Mesendoderm (in vitro differentiated cells): ENCODE measurements at regions not wholly inside any gene's neighbourhood (a gene's known extent, or its start where the extent isn't known, plus 50 kb on each side); places are given as distances from the start of the nearest gene placed in this dataset.

Experiments
- DNase-seq: peaks from one replicate; pipeline ENCODE4 v3.0.0; 2013
- H2AK5ac ChIP-seq: 2 replicates; pipeline ENCODE4 v1.6.1; 2013; ENCODE audit warnings: low read length, inconsistent platforms
- H2BK120ac ChIP-seq: 2 replicates; pipeline ENCODE4 v1.6.1; 2013; ENCODE audit warnings: low read depth, mild to moderate bottlenecking, low read length, moderate library complexity, mixed read lengths
- H2BK15ac ChIP-seq: replicated peaks from 2 replicates; pipeline ENCODE4 v1.6.1; 2013; ENCODE audit warnings: low read depth, mild to moderate bottlenecking, moderate library complexity
- H2BK5ac ChIP-seq: 2 replicates; pipeline ENCODE4 v1.6.1; 2013; ENCODE audit warnings: low read length, inconsistent platforms
- H3K18ac ChIP-seq: 2 replicates; pipeline ENCODE4 v1.6.1; 2013; ENCODE audit warnings: mild to moderate bottlenecking, low read length, mixed read lengths
- H3K23ac ChIP-seq: one replicate; pipeline ENCODE4 v1.6.1; 2013; ENCODE audit warnings: low read length
- H3K27ac ChIP-seq: 2 replicates; pipeline ENCODE4 v1.5.1; 2013; ENCODE audit warnings: low read depth, mild to moderate bottlenecking, inconsistent platforms, low read length, moderate library complexity
- H3K27me3 ChIP-seq: 2 replicates; pipeline ENCODE4 v1.6.1; 2013; ENCODE audit warnings: low read length, control low read depth, mild to moderate bottlenecking, inconsistent platforms; ENCODE audit not compliant: insufficient read depth, poor library complexity
- H3K36me3 ChIP-seq: 2 replicates; pipeline ENCODE4 v1.6.1; 2013; ENCODE audit warnings: low read length, inconsistent platforms; ENCODE audit not compliant: control insufficient read depth, insufficient read depth
- H3K4ac ChIP-seq: one replicate; pipeline ENCODE4 v1.6.1; 2013; ENCODE audit warnings: low read depth, mild to moderate bottlenecking, low read length, moderate library complexity
- H3K4me1 ChIP-seq: 2 replicates; pipeline ENCODE4 v1.6.1; 2013; ENCODE audit warnings: low read depth, low read length, inconsistent platforms; ENCODE audit not compliant: control insufficient read depth
- H3K4me2 ChIP-seq: 2 replicates; pipeline ENCODE4 v1.6.1; 2013; ENCODE audit warnings: low read length
- H3K4me3 ChIP-seq: 2 replicates; pipeline ENCODE4 v1.5.1; 2013; ENCODE audit warnings: mild to moderate bottlenecking, low read length
- H3K56ac ChIP-seq: one replicate; pipeline ENCODE4 v1.6.1; 2013; ENCODE audit warnings: low read length
- H3K79me1 ChIP-seq: 2 replicates; pipeline ENCODE4 v1.6.1; 2013; ENCODE audit warnings: low read length, inconsistent platforms
- H3K79me2 ChIP-seq: 2 replicates; pipeline ENCODE4 v1.6.1; 2013; ENCODE audit warnings: mild to moderate bottlenecking, low read length; ENCODE audit not compliant: control insufficient read depth, insufficient read depth
- H3K9ac ChIP-seq: 2 replicates; pipeline ENCODE4 v1.6.1; 2013; ENCODE audit warnings: low read length, inconsistent platforms
- H4K5ac ChIP-seq: one replicate; pipeline ENCODE4 v1.6.1; 2013; ENCODE audit warnings: low read length
- H4K8ac ChIP-seq: one replicate; pipeline ENCODE4 v1.6.1; 2013; ENCODE audit warnings: low read depth, mild to moderate bottlenecking, control low read depth, low read length, moderate library complexity
- WGBS: extraction: QIAGEN DNeasy Blood & Tissue Kit; methylation state at CpG from one replicate; pipeline ENCODE4 v1.1.7; 2013; ENCODE audit warnings: low lambda C conversion rate, missing lambda C conversion rate; ENCODE audit not compliant: insufficient coverage; ENCODE audit errors: extremely low coverage; 5-methylcytosine and 5-hydroxymethylcytosine counted together

GRCh38 chr5:91849069-91849468 is 466.0 kb upstream of the ARRDC3 start:
- Histone ChIP-seq H2BK5ac (no peak overlapping the region), H2BK15ac (no peak overlapping the region), H2AK5ac (no peak overlapping the region), H4K8ac (no peak overlapping the region), H3K9ac (no peak overlapping the region), H3K79me1 (no peaks in the 10 kb centered on the region), H3K27me3 (no peaks in the 10 kb centered on the region), H3K36me3 (no peaks in the 10 kb centered on the region), H3K79me2 (no peaks in the 10 kb centered on the region), H3K4me1 (no peaks in the 10 kb centered on the region), H3K18ac (no peak overlapping the region), H3K27ac (peak overlapping the region; percentile 32), H3K56ac (no peak overlapping the region), H3K4me3 (no peak overlapping the region), H3K4ac (no peak overlapping the region), H4K5ac (no peak overlapping the region), H3K23ac (no peak overlapping the region), H3K4me2 (no peak overlapping the region), H2BK120ac (no peak overlapping the region)
- peak; percentile 71 for DNase-seq
- WGBS, result no CpG with 5 or more reads among the region's 3 CpGs

- no peak overlapping the region for H3K4ac ChIP-seq
- no peaks in the 10 kb centered on the region for H3K79me1 ChIP-seq
- no peak overlapping the region for H2BK5ac ChIP-seq
- no peak overlapping the region for H3K18ac ChIP-seq
- no peaks in the 10 kb centered on the region for H3K36me3 ChIP-seq
- no peak overlapping the region for H3K56ac ChIP-seq
- H4K5ac ChIP-seq, result no peak overlapping the region
- H3K79me2 ChIP-seq, result no peaks in the 10 kb centered on the region
- H2BK120ac ChIP-seq, result no peak overlapping the region
- H3K27me3 ChIP-seq, result no peaks in the 10 kb centered on the region
- H4K8ac ChIP-seq, result no peak overlapping the region
- H2AK5ac ChIP-seq, result no peak overlapping the region
- DNase-seq, result peak; percentile 93
- no peak overlapping the region for H3K9ac ChIP-seq
- no peak overlapping the region for H3K4me2 ChIP-seq
- H3K27ac ChIP-seq, result peak overlapping the region; percentile 32
- no peak overlapping the region for H3K23ac ChIP-seq
- WGBS, result no CpG with 5 or more reads among the region's 3 CpGs
- H2BK15ac ChIP-seq, result no peak overlapping the region
- H3K4me3 ChIP-seq, result no peak overlapping the region
- H3K4me1 ChIP-seq, result no peaks in the 10 kb centered on the region
Observed at GRCh38 chr5:91848453-91848852, 465.3 kb upstream of the ARRDC3 start.

GRCh38 chr5:91841423-91841822 is 458.3 kb upstream of the ARRDC3 start:
- Histone ChIP-seq H3K36me3 (no peaks in the 10 kb centered on the region), H3K23ac (no peak overlapping the region), H3K18ac (no peak overlapping the region), H3K4me3 (no peak overlapping the region), H3K4me2 (no peak overlapping the region), H2BK5ac (no peak overlapping the region), H3K27ac (no peak overlapping the region), H3K4me1 (no peaks in the 10 kb centered on the region), H3K4ac (peak overlapping the region; percentile 36), H2AK5ac (no peak overlapping the region), H4K5ac (no peak overlapping the region), H4K8ac (no peak overlapping the region), H2BK120ac (no peak overlapping the region), H3K9ac (no peak overlapping the region), H3K79me1 (no peaks in the 10 kb centered on the region), H3K56ac (no peak overlapping the region), H3K79me2 (no peaks in the 10 kb centered on the region), H2BK15ac (no peak overlapping the region), H3K27me3 (no peaks in the 10 kb centered on the region)
- no peak for DNase-seq

- H3K56ac ChIP-seq, result no peak overlapping the region
Observed at GRCh38 chr5:91840412-91840811, 457.3 kb upstream of the ARRDC3 start.

GRCh38 chr5:91839721-91840120 is 456.6 kb upstream of the ARRDC3 start:
- H3K4ac ChIP-seq, result no peak overlapping the region
- H3K4me1 ChIP-seq, result no peaks in the 10 kb centered on the region
- no peak for DNase-seq
- H3K79me2 ChIP-seq, result no peaks in the 10 kb centered on the region
- H3K18ac ChIP-seq, result no peak overlapping the region
- no peak overlapping the region for H3K4me2 ChIP-seq
- no peak overlapping the region for H2BK5ac ChIP-seq
- H4K8ac ChIP-seq, result no peak overlapping the region
- H3K4me3 ChIP-seq, result no peak overlapping the region
- H3K23ac ChIP-seq, result no peak overlapping the region
- no peaks in the 10 kb centered on the region for H3K79me1 ChIP-seq
- no peak overlapping the region for H2BK120ac ChIP-seq
- no peak overlapping the region for H2BK15ac ChIP-seq
- H2AK5ac ChIP-seq, result no peak overlapping the region
- WGBS, result no CpG with 5 or more reads among the region's 4 CpGs
- H3K56ac ChIP-seq, result no peak overlapping the region
- H3K9ac ChIP-seq, result no peak overlapping the region
- no peaks in the 10 kb centered on the region for H3K27me3 ChIP-seq
- H4K5ac ChIP-seq, result no peak overlapping the region
- H3K27ac ChIP-seq, result no peak overlapping the region
- no peaks in the 10 kb centered on the region for H3K36me3 ChIP-seq

More at GRCh38 chr5:91840412-91840811, 457.3 kb upstream of the ARRDC3 start:
- no peak overlapping the region for H3K4me3 ChIP-seq
- H2BK120ac ChIP-seq, result no peak overlapping the region
- no peak overlapping the region for H3K23ac ChIP-seq
- no peak overlapping the region for H2AK5ac ChIP-seq
- H3K4me2 ChIP-seq, result no peak overlapping the region
- H2BK5ac ChIP-seq, result no peak overlapping the region
- no peak overlapping the region for H3K9ac ChIP-seq
- WGBS, result no CpG with 5 or more reads among the region's 4 CpGs
- H3K36me3 ChIP-seq, result no peaks in the 10 kb centered on the region
- H4K5ac ChIP-seq, result no peak overlapping the region
- H3K18ac ChIP-seq, result no peak overlapping the region
- no peaks in the 10 kb centered on the region for H3K27me3 ChIP-seq
- no peaks in the 10 kb centered on the region for H3K4me1 ChIP-seq
- no peak overlapping the region for H3K27ac ChIP-seq
- peak; percentile 44 for DNase-seq
- no peak overlapping the region for H4K8ac ChIP-seq
- no peak overlapping the region for H2BK15ac ChIP-seq
- H3K79me1 ChIP-seq, result no peaks in the 10 kb centered on the region
- H3K4ac ChIP-seq, result no peak overlapping the region
- no peaks in the 10 kb centered on the region for H3K79me2 ChIP-seq

- no peak overlapping the region for H3K56ac ChIP-seq
- H3K4me2 ChIP-seq, result no peak overlapping the region
- no peak overlapping the region for H2BK5ac ChIP-seq
- no peak overlapping the region for H3K18ac ChIP-seq
- DNase-seq, result no peak
- H2AK5ac ChIP-seq, result no peak overlapping the region
- no peak overlapping the region for H3K27ac ChIP-seq
- H4K5ac ChIP-seq, result no peak overlapping the region
- no peak overlapping the region for H3K9ac ChIP-seq
- H3K79me1 ChIP-seq, result no peaks in the 10 kb centered on the region
- H2BK15ac ChIP-seq, result no peak overlapping the region
- no peaks in the 10 kb centered on the region for H3K4me1 ChIP-seq
- H3K4ac ChIP-seq, result no peak overlapping the region
- no peak overlapping the region for H4K8ac ChIP-seq
- H3K27me3 ChIP-seq, result no peaks in the 10 kb centered on the region
- H3K79me2 ChIP-seq, result no peaks in the 10 kb centered on the region
- WGBS, result no CpG with 5 or more reads among the region's 2 CpGs
- no peak overlapping the region for H3K23ac ChIP-seq
- H3K36me3 ChIP-seq, result no peaks in the 10 kb centered on the region
- H3K4me3 ChIP-seq, result no peak overlapping the region
- H2BK120ac ChIP-seq, result no peak overlapping the region
Observed at GRCh38 chr5:91839233-91839632, 456.1 kb upstream of the ARRDC3 start.
